ENCODE measurements at regions not wholly inside any gene's neighbourhood (a gene's known extent, or its start where the extent isn't known, plus 50 kb on each side); places are given as distances from the start of the nearest gene placed in this dataset.

GRCh38 chr14:65252482-65253255 lies 150.4 kb upstream of the MAX start:
- DNase-seq = no peak

DNA sequence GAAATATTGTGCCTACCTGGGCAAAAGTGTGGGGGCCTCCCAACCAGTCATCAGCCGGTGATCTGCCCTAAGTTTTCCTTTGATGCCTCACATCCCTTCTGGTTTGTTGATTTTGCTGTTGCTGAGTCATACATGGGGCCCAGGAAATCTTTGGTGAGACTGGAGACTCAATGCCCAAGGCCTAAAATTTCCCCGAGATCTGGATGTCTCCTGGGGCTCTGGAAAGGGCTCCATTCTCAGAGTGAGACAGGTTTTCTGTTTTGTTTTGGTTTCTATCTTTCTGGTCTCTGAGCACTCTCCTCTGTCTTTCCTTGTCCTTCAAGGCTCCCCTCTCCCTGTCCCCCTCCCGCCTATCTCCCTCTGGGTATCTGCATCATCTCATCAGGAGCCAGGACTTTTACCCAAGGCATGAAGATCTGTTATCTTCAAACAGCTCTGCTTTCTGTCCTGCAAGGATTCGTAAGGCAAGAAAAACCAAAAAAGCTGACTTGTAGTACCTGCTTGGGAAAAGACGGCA lies 152.8 kb upstream of the MAX start:
- DNase-seq = peak; percentile 28

- DNase-seq = no peak
Observed at GRCh38 chr14:65255583-65256461, 153.5 kb upstream of the MAX start.

- no peak for DNase-seq
Observed at GRCh38 chr14:65256714-65257113, 154.4 kb upstream of the MAX start.

GRCh38 chr14:65257425-65257824 lies 155.1 kb upstream of the FUT8 start:
- DNase-seq = no peak

GRCh38 chr14:65258391-65258790 lies 154.1 kb upstream of the FUT8 start:
- no peak for DNase-seq

GRCh38 chr14:65259000-65259399 lies 153.5 kb upstream of the FUT8 start:
- DNase-seq = no peak

DNA sequence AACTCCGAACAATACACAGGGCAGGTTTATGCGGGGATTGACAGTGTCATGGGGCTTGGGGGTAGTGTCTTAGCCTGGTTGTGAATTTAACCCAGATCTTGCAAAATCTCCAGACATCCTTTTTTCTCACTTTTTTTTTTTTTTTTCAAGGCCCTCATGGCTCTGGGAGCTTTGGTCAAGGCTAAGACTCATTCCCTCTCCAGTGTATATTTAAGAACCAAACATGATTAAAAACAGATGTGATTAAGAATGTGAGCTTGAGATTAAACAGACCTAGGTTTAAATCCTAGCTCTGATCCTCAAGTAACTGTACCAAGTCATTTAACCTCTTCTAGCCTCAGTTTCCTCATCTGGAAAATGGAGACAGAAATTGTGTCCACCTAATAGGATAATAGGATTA lies 151.7 kb upstream of the FUT8 start:
- no peak for DNase-seq

DNA sequence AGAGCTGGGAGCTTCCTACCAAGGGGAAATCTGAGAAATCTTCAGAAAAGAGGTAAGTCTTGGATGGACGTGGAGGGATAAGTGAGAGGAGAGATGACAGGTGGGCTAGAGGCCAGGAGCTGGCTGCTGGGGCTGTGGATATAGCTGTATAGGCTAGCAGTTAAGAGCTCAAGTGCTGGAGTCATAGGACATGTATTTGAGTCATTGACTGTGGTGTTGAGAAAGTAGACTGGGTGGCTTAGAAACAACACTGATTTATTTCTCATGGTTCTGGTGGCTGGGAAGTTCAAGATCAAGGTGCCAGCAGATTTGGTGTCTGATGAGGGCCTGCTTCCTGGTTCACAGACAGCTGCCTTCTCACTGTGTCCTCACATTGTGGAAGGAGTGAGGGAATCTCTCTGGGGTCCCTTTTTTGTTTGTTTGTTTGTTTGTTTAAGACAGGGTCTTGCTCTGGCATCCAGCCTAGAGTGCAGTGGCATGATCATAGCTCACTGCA lies 151.1 kb upstream of the FUT8 start:
- DNase-seq = no peak

DNA sequence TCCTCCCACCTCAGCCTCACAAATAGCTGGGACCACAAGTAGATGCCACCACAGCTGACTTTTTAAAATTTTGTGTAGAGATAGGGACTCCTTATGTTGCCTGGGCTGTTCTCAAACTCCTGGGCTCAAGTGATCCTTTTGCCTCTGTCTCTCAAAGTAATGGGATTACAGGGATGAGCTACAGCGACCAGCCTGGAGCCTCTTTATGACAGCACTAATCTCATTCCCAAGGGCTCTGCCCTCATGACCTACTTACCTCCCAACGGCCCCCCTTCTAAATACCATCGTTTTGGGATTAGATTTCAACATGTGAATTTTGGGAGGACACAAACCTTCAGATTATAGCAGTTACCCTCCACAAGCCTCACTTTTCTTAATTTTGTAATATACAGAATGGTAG lies 150.6 kb upstream of the FUT8 start:
- no peak for DNase-seq

- DNase-seq = no peak
Observed at GRCh38 chr14:65263177-65263788, 149.2 kb upstream of the FUT8 start.

- no peak for DNase-seq
Observed at GRCh38 chr14:65267856-65268255, 144.7 kb upstream of the FUT8 start.

DNA sequence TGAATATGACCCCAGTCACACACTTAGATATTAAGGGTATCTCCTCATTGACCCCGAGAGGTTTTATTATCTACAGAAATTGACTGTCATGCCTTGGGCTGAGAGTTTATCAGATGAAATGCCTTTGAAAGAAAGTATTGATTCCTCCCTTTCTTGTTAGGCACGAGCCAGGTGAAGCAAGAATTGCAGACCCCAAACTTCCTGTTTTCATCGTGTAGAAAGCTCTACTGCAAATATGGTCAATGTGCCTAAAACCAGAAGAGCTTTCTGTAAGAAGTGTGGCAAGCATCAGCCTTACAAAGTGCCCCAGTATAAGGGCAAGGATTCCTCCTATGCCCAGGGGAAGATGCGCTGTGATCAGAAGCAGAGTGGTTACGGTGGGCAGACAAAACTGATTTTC lies 143.9 kb upstream of the FUT8 start:
- no peak for DNase-seq

DNA sequence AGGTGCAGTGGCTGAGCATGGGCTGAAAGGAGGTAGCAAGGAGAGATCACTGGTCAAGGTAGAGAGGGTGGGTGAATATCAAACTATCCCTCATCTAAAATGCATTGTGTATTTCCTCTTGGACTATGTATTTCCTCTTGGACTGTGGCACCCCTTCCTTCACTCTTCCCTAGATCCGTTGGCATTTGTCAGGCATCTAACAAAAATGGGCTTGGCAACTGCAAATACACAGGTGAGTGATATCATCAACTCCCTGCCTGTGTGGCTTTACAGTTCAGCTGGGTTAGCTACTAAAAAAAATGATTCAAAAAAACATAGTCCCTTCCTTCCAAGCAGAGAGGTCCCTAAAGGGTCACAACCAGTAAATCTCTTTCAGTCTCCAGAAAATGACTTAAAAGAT lies 142.8 kb upstream of the FUT8 start:
- no peak for DNase-seq

- no peak for DNase-seq
Observed at GRCh38 chr14:65277027-65277426, 135.5 kb upstream of the FUT8 start.

GRCh38 chr14:65277580-65278270 lies 134.8 kb upstream of the FUT8 start:
- no peak for DNase-seq

DNA sequence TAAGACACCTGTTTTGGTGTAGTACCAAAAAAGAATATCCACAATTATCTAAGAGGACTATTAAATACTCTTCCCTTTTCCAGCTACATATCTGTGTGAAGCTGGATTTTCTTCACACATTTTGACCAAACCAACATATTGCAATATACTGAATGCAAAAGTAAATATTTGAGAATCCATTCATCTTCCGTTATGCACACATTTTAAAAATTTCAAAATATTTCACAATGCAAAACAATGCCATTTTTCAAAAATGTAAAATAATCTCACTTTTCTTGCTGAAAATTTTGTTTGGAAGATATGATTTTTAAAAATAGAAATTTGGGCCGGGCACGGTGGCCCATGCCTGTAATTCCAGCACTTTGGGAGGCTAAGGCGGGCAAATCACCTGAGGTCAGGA lies 133.9 kb upstream of the FUT8 start:
- DNase-seq = no peak

GRCh38 chr14:65279510-65279909 lies 133.0 kb upstream of the FUT8 start:
- DNase-seq = no peak

DNA sequence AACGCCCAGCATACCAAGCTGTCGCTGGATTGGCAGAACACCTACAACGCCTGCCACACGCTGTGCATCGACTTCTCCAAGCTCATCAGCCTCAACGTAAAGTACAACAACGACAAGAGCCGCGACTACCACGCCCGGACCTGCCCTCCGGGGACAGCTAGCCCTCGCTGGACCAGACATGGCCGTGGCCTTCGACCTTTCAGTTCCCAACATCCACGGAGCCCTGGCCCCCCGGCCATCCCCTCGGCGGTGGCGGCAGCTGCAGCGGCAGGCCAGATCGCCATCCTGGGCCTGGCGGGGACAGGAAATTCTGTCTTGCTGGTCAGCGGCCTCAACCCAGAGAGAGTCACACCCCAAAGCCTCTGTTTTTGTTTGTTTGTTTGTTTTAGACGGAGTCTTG lies 132.6 kb upstream of the FUT8 start:
- DNase-seq = no peak

GRCh38 chr14:65280653-65281052 lies 131.9 kb upstream of the FUT8 start:
- no peak for DNase-seq

- DNase-seq = peak; percentile 49
Observed at GRCh38 chr14:65281991-65282895, 130.3 kb upstream of the FUT8 start.

- DNase-seq = no peak
Observed at GRCh38 chr14:65282896-65283253, 129.7 kb upstream of the FUT8 start.
